A549 (cell line): ENCODE measurements at regions not wholly inside any gene's neighbourhood (a gene's known extent, or its start where the extent isn't known, plus 50 kb on each side); places are given as distances from the start of the nearest gene placed in this dataset.

ENCODE experiments used
- CBX8 ChIP-seq: fragments of 200-600 bp; sonication (generic); IDR thresholded peaks from 2 replicates; pipeline ENCODE4 v1.6.1; 2016
- CTCF ChIP-seq: fragments of >200 bp; sonication (Bioruptor Twin); formaldehyde crosslinking; IDR thresholded peaks from 3 replicates; pipeline ENCODE4 v1.5.1; 2016
- PHF8 ChIP-seq: fragments of 200-600 bp; sonication (generic); IDR thresholded peaks from 2 replicates; pipeline ENCODE4 v1.6.1; 2016; ENCODE audit warnings: low read depth, mild to moderate bottlenecking, antibody characterized with exemption, moderate library complexity, borderline replicate concordance
- POLR2A ChIP-seq: IDR thresholded peaks from 2 replicates; pipeline ENCODE4 v1.6.1; 2012; ENCODE audit warnings: mild to moderate bottlenecking, low read length

- TF ChIP-seq CBX8 (no peak), CTCF (no peak), PHF8 (no peak), POLR2A (no peak)
Measured at GRCh38 chr1:59154401-59154800, 142.5 kb upstream of the FGGY start.
